Adipocyte (in vitro differentiated cells): ENCODE measurements at regions not wholly inside any gene's neighbourhood (a gene's known extent, or its start where the extent isn't known, plus 50 kb on each side); places are given as distances from the start of the nearest gene placed in this dataset.

Source experiments
- DNase-seq: peaks from one replicate; pipeline ENCODE4 v3.0.0-alpha.2; 2015; ENCODE audit warnings: low read depth
- H3K27me3 ChIP-seq: replicated peaks from 2 replicates; pipeline ENCODE4 v1.7.0; 2013; ENCODE audit warnings: mild to moderate bottlenecking, low read length, moderate library complexity; ENCODE audit not compliant: control insufficient read depth, insufficient read depth
- H3K36me3 ChIP-seq: 2 replicates; pipeline ENCODE4 v1.7.0; 2013; ENCODE audit warnings: low read length, mild to moderate bottlenecking, moderate library complexity; ENCODE audit not compliant: control insufficient read depth, insufficient read depth, severe bottlenecking
- H3K4me1 ChIP-seq: 2 replicates; pipeline ENCODE4 v1.7.0; 2013; ENCODE audit warnings: mild to moderate bottlenecking, low read length, moderate library complexity; ENCODE audit not compliant: control insufficient read depth, insufficient read depth
- H3K4me3 ChIP-seq: 2 replicates; pipeline ENCODE4 v1.7.0; 2013; ENCODE audit warnings: mild to moderate bottlenecking, low read length, moderate library complexity
- H3K9ac ChIP-seq: 2 replicates; pipeline ENCODE4 v1.7.0; 2013; ENCODE audit warnings: mild to moderate bottlenecking, low read length, moderate library complexity
- H3K9me3 ChIP-seq: 2 replicates; pipeline ENCODE4 v1.7.0; 2013; ENCODE audit warnings: mild to moderate bottlenecking, low read length, moderate library complexity; ENCODE audit not compliant: control insufficient read depth

- Histone ChIP-seq H3K9ac (no peak overlapping the region), H3K27me3 (no peaks in the 10 kb centered on the region), H3K4me1 (no peaks in the 10 kb centered on the region), H3K9me3 (no peaks in the 10 kb centered on the region), H3K4me3 (no peak overlapping the region), H3K36me3 (no peaks in the 10 kb centered on the region)
- DNase-seq: no peak
Measured at GRCh38 chr11:70954471-70954870, 297.9 kb downstream of the SHANK2 start.
